ENCODE measurements at regions not wholly inside any gene's neighbourhood (a gene's known extent, or its start where the extent isn't known, plus 50 kb on each side); places are given as distances from the start of the nearest gene placed in this dataset.

DNA sequence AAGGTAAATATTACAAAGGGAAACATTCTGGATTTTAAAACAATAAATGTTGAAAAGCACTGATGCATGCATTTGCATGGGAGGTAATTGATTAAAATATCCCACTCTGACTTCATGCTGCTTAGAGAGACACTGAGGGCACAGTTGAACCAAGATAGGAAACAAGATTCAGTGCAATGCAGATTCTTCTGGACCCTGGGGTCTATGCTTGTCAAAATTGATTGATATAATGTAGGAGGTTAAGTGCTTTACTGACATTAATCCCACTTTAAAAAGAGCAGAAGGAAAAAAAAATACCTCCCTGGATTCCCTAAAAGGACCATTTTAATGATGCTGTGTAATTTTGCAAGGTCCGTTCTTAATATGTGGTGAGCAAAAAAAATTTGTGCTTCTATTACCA lies 454.2 kb downstream of the GABRB3 start:
- Histone ChIP-seq H4K20me1 (ENCODE audit: insufficient read depth, low read length) (no peaks in the 10 kb centered on the region), H3K9ac (ENCODE audit: low read length) (no peak overlapping the region), H3K4me1 (ENCODE audit: insufficient read depth, low read length) (no peaks in the 10 kb centered on the region), H3K27ac (ENCODE audit: low read depth, low read length) (no peak overlapping the region), H3K79me2 (ENCODE audit: insufficient read depth, low read length) (no peaks in the 10 kb centered on the region), H3K9me3 (ENCODE audit: insufficient read depth, low read depth, low read length) (no peaks in the 10 kb centered on the region), H3K27me3 (ENCODE audit: insufficient read depth, low read length) (no peaks in the 10 kb centered on the region), H3K36me3 (ENCODE audit: insufficient read depth, low read length) (no peaks in the 10 kb centered on the region), H3K4me2 (ENCODE audit: low read length) (no peak overlapping the region), H2AFZ (ENCODE audit: low read depth, low read length) (no peak overlapping the region), H3K4me3 (ENCODE audit: insufficient read depth, low read depth, low read length) (no peak overlapping the region)
- peaks cover 3% of the 10 kb centered on the region for H3K9me3 Mint-ChIP-seq (ENCODE audit: unreplicated experiment)
- FAIRE-seq, result no peak
- no peak overlapping the region for H3K27ac Mint-ChIP-seq (ENCODE audit: unreplicated experiment)
- TF ChIP-seq EZH2 (IDR thresholded peaks at IDR 0.05; ENCODE audit: insufficient read depth, low read length), result no peak
- TF ChIP-seq, protein P1, sequence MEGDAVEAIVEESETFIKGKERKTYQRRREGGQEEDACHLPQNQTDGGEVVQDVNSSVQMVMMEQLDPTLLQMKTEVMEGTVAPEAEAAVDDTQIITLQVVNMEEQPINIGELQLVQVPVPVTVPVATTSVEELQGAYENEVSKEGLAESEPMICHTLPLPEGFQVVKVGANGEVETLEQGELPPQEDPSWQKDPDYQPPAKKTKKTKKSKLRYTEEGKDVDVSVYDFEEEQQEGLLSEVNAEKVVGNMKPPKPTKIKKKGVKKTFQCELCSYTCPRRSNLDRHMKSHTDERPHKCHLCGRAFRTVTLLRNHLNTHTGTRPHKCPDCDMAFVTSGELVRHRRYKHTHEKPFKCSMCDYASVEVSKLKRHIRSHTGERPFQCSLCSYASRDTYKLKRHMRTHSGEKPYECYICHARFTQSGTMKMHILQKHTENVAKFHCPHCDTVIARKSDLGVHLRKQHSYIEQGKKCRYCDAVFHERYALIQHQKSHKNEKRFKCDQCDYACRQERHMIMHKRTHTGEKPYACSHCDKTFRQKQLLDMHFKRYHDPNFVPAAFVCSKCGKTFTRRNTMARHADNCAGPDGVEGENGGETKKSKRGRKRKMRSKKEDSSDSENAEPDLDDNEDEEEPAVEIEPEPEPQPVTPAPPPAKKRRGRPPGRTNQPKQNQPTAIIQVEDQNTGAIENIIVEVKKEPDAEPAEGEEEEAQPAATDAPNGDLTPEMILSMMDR (IDR thresholded peaks at IDR 0.05; ENCODE audit: insufficient read depth, low read depth, low read length), result no peak
- no peaks in the 10 kb centered on the region for H3K27me3 Mint-ChIP-seq (ENCODE audit: low read depth, unreplicated experiment)
- peaks cover 2% of the 10 kb centered on the region for H3K4me1 Mint-ChIP-seq (ENCODE audit: low read depth, unreplicated experiment)
- H3K36me3 Mint-ChIP-seq (ENCODE audit: low read depth, unreplicated experiment), result no peaks in the 10 kb centered on the region
- no peak overlapping the region for H3K4me3 Mint-ChIP-seq (ENCODE audit: unreplicated experiment)
- DNase-seq (ENCODE audit: low read depth), result no peak

DNA sequence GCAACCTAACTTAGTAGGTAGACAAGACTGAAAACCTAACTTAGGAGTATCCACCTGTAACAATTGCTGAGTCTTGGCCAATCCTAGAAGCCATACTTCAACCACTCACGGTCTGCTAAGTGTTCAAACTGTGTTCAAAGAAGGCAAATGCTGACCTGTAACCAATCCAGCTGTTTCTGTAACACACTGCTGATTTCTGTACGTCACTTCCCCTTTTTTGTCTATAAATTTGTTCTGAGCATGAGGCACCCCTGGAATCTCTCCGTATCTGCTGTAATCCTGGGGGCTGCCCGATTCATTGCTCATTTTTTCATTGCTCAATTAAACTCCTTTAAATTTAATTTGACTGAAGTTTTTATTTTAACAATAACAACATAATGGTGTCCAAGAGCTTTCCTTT lies 451.4 kb upstream of the ATP10A start:
- H3K27ac Mint-ChIP-seq (ENCODE audit: unreplicated experiment), result no peak overlapping the region
- DNase-seq (ENCODE audit: low read depth) (no peak), FAIRE-seq (no peak)
- no peaks in the 10 kb centered on the region for H3K36me3 Mint-ChIP-seq (ENCODE audit: low read depth, unreplicated experiment)
- no peak overlapping the region for H3K4me3 ChIP-seq (ENCODE audit: insufficient read depth, low read depth, low read length)
- no peaks in the 10 kb centered on the region for H3K27me3 Mint-ChIP-seq (ENCODE audit: low read depth, unreplicated experiment)
- peaks cover 2% of the 10 kb centered on the region for H3K4me1 Mint-ChIP-seq (ENCODE audit: low read depth, unreplicated experiment)
- no peaks in the 10 kb centered on the region for H3K27me3 ChIP-seq (ENCODE audit: insufficient read depth, low read length)
- peaks cover 9% of the 10 kb centered on the region for H3K9me3 Mint-ChIP-seq (ENCODE audit: unreplicated experiment)
- H3K9ac ChIP-seq (ENCODE audit: low read length), result no peak overlapping the region
- H3K79me2 ChIP-seq (ENCODE audit: insufficient read depth, low read length), result no peaks in the 10 kb centered on the region
- no peak overlapping the region for H2AFZ ChIP-seq (ENCODE audit: low read depth, low read length)
- H3K36me3 ChIP-seq (ENCODE audit: insufficient read depth, low read length), result no peaks in the 10 kb centered on the region
- TF ChIP-seq, protein P1 (IDR thresholded peaks at IDR 0.05; ENCODE audit: insufficient read depth, low read depth, low read length), result no peak
- TF ChIP-seq EZH2 (IDR thresholded peaks at IDR 0.05; ENCODE audit: insufficient read depth, low read length), result no peak
- no peak overlapping the region for H3K4me2 ChIP-seq (ENCODE audit: low read length)
- H3K4me3 Mint-ChIP-seq (ENCODE audit: unreplicated experiment), result no peak overlapping the region
- H3K9me3 ChIP-seq (ENCODE audit: insufficient read depth, low read depth, low read length), result no peaks in the 10 kb centered on the region
- H3K27ac ChIP-seq (ENCODE audit: low read depth, low read length), result no peak overlapping the region
- no peaks in the 10 kb centered on the region for H4K20me1 ChIP-seq (ENCODE audit: insufficient read depth, low read length)
- no peaks in the 10 kb centered on the region for H3K4me1 ChIP-seq (ENCODE audit: insufficient read depth, low read length)

DNA sequence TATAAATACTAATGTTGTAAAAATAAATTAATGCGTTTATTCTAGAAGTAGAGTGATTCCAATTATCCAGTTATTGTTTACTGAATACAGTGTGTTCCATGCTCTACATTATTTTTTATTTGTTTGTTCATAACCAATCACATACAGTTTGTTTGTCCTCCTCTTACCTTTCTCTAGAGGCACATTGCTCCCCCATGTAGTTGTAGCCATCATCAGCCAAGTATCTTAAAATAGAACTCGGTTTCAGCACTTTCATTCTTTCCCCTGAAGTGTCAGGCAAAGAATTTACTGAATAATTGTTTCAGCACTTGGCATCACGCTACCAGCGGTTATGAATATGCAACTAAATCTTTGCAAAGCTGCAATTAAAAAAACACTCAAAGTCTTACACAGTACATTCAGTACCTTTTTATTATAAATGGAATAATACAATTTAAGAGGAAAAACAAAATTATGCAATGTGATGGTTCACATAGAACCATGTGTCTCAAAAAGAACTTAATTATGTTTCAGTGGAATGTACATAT lies 448.6 kb upstream of the ATP10A start:
- Mint-ChIP-seq H3K4me3 (ENCODE audit: unreplicated experiment) (no peak overlapping the region), H3K9me3 (ENCODE audit: unreplicated experiment) (peaks cover 18% of the 10 kb centered on the region)
- FAIRE-seq, result no peak

More for the DNA sequence above, 448.6 kb upstream of the ATP10A start:
- H3K4me1 Mint-ChIP-seq (ENCODE audit: low read depth, unreplicated experiment), result peaks cover 2% of the 10 kb centered on the region
- H4K20me1 ChIP-seq (ENCODE audit: insufficient read depth, low read length), result no peaks in the 10 kb centered on the region
- H3K4me1 ChIP-seq (ENCODE audit: insufficient read depth, low read length), result no peaks in the 10 kb centered on the region
- TF ChIP-seq, protein P1 (IDR thresholded peaks at IDR 0.05; ENCODE audit: insufficient read depth, low read depth, low read length), result no peak
- TF ChIP-seq EZH2 (IDR thresholded peaks at IDR 0.05; ENCODE audit: insufficient read depth, low read length), result no peak
- H3K4me2 ChIP-seq (ENCODE audit: low read length), result no peak overlapping the region
- H3K4me3 ChIP-seq (ENCODE audit: insufficient read depth, low read depth, low read length), result no peak overlapping the region
- H3K79me2 ChIP-seq (ENCODE audit: insufficient read depth, low read length), result no peaks in the 10 kb centered on the region
- H3K9me3 ChIP-seq (ENCODE audit: insufficient read depth, low read depth, low read length), result no peaks in the 10 kb centered on the region
- H3K27ac ChIP-seq (ENCODE audit: low read depth, low read length), result no peak overlapping the region
- H3K9ac ChIP-seq (ENCODE audit: low read length), result no peak overlapping the region
- no peaks in the 10 kb centered on the region for H3K27me3 Mint-ChIP-seq (ENCODE audit: low read depth, unreplicated experiment)
- no peaks in the 10 kb centered on the region for H3K36me3 Mint-ChIP-seq (ENCODE audit: low read depth, unreplicated experiment)
- H3K36me3 ChIP-seq (ENCODE audit: insufficient read depth, low read length), result no peaks in the 10 kb centered on the region
- no peaks in the 10 kb centered on the region for H3K27me3 ChIP-seq (ENCODE audit: insufficient read depth, low read length)
- DNase-seq (ENCODE audit: low read depth), result no peak
- H3K27ac Mint-ChIP-seq (ENCODE audit: unreplicated experiment), result no peak overlapping the region
- no peak overlapping the region for H2AFZ ChIP-seq (ENCODE audit: low read depth, low read length)

All from astrocyte (in vitro differentiated cells and primary cell).